ENCODE measurements at regions not wholly inside any gene's neighbourhood (a gene's known extent, or its start where the extent isn't known, plus 50 kb on each side); places are given as distances from the start of the nearest gene placed in this dataset.

DNA sequence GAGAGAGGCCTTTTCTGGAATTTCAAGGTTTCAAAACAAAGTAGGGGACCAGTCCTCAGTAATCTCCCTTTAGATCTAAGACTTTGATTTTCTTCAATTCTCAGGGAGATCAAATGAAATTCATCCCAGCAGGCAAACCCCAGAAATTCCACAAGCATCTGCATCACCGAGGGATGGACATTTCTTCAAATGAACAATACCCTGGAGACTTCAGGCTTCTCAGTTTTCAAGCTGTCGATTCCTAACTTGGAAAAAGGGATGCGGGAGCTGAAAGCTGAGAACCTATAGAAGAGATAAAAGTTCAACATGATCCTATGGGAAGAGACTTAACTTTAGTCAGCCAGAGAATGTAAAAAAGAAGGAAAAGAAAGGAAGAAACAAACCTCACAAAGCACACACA lies 296.9 kb upstream of the CDH5 start:
- no peak for TF ChIP-seq POLR2A (IDR thresholded peaks at IDR 0.05; ENCODE audit: low read depth, low read length)
- no peak for TF ChIP-seq RAD21 (IDR thresholded peaks at IDR 0.05; ENCODE audit: low read length)
- TF ChIP-seq CTCF (conservative IDR thresholded peaks at IDR 0.05; ENCODE audit: low read depth, low read length): no peak
- TF ChIP-seq CEBPB (IDR thresholded peaks at IDR 0.05; ENCODE audit: low read depth, low read length): no peak
- TF ChIP-seq RCOR1 (IDR thresholded peaks at IDR 0.05; ENCODE audit: insufficient replicate concordance, low read length): no peak
- TF ChIP-seq MXI1 (IDR thresholded peaks at IDR 0.05; ENCODE audit: borderline replicate concordance, low read depth, low read length): no peak
- TF ChIP-seq USF2 (IDR thresholded peaks at IDR 0.05; ENCODE audit: low read depth, low read length): no peak
